ENCODE measurements at regions not wholly inside any gene's neighbourhood (a gene's known extent, or its start where the extent isn't known, plus 50 kb on each side); places are given as distances from the start of the nearest gene placed in this dataset.

- DNase-seq: no peak
Measured at GRCh38 chr1:201589186-201589585, 50.3 kb downstream of the NAV1 start.

DNA sequence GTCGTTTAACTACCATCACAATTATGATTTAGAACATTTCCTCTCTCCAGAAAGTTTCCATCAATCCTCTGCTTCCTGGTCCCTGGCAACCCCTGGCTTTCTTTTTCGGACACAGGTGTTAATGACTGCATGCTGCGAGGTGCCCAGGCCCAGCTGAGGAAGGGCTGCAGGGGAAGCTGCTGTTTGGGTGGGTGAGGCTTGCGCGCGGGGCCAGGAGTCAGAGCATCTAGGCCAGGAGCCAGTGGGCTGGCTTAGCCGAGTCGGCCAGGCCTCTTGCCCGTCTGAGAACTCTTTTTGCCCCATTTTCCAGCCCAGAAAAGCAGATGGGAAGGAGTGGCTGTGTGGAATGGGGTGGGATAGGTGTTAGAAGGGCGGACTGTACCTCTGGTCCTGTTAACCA lies 51.5 kb downstream of the NAV1 start:
- DNase-seq: no peak

- no peak for DNase-seq
Measured at GRCh38 chr1:201591348-201591747, 52.4 kb downstream of the NAV1 start.

GRCh38 chr1:201591981-201592380 lies 53.1 kb downstream of the NAV1 start:
- no peak for DNase-seq

DNA sequence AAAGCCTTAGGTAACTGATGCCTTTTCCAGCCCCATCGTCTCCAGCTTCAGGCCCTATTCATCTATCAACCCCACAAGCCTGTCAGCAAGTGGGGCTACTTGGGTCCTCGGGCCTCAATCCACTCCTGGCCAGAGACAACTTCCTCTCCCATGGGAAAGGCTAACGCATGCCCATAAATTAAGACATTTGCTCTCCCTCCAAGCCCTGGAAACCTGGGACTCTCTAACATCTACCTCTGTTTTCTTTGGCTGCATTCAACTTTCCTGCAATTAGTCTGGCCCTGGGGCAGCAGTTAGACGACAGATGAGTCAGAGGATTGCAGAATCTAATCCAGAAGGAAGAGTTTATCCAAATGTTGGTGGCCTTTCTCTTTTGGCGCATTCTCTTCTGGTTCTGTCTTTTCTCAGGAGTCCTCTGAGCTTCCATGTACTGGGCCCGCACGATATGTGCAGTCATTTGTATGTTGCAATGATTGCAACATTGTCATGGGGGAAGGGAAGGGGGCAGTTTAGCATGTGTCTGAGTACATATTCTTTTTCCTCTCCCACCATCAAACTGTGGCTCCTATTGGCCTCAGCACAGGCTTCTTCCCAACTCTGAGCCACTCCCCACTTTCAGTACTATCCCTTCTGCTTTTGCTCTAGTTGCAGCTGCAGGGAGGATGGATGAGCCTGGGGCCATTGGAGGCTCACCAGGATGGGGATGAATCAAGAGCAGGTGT lies 54.4 kb downstream of the NAV1 start:
- DNase-seq: no peak

DNA sequence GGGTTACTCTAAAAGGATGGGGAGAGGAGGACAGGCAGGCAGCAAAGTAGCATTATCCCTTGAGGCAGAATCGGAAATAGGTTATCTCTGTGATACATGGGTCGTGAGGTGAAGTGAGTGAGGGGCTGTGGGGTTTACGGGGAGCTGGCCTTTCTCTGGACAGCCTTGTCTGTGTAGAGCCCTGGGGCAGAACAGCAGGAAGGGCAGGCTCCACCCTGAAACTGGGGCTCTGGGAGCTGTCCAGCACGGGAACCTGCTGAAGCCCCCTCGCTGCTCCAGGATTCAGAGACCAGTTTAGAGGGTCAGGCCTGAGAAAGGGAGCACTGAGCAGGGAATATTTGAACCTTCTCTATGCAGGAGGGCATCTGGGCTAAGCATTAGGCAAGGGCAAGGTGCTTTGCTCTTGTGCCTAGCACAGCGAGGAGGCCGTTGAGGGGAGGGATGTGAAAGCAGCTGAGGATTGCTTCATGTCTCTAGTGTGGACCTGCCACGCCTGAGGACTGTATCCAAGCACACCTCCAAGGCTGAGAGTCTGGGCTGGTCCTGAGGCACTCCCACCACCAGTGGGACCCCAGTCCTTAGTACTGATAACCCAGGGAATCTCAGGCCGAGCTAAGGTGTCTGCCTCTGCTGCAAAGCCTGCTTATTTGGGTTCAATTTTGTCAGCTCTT lies 55.8 kb downstream of the NAV1 start:
- no peak for DNase-seq

- DNase-seq: no peak
Measured at GRCh38 chr1:201595381-201595780, 56.5 kb downstream of the NAV1 start.

DNA sequence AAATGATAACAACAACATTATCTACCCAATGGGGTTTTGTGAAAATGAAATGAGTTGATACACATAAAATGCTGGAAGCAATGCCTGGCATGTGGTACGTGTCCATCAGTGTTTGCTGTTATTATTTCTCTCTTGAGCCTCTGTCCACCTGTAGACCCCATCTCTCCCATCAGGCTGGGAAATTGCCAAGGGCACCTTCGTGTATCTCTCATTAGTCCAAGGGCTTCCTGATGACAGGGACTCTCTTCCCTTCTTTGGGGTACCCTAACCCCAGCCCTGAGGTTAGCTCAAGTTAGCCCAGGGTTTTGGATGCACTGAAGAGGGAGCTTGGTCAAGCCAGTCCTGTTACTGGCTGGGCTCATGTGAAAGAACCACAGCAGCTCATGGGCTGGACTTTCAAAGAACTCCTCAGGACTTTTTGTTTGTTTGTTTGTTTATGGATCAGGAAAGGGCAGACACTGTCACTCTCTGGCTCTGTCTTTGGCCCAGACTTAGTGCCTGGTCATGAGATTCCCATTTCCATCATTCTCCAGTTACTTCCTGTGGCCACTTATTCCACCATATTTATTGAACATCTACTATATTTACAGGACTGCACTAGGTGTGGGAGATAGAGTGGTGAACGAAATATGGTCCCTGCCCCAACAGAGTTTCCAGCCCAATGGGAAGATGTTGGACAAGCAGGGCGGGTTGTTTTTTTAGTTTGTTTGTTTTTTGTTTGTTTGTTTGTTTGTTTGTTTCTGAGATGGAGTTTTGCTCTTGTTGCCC lies 57.4 kb downstream of the NAV1 start:
- no peak for DNase-seq

GRCh38 chr1:201597551-201598230 lies 58.8 kb downstream of the NAV1 start:
- DNase-seq: no peak

- no peak for DNase-seq
Measured at GRCh38 chr1:201598396-201598795, 59.5 kb downstream of the NAV1 start.

GRCh38 chr1:201598973-201599372 lies 60.0 kb downstream of the NAV1 start:
- DNase-seq: no peak

GRCh38 chr1:201599548-201599947 lies 60.6 kb downstream of the NAV1 start:
- DNase-seq: no peak

DNA sequence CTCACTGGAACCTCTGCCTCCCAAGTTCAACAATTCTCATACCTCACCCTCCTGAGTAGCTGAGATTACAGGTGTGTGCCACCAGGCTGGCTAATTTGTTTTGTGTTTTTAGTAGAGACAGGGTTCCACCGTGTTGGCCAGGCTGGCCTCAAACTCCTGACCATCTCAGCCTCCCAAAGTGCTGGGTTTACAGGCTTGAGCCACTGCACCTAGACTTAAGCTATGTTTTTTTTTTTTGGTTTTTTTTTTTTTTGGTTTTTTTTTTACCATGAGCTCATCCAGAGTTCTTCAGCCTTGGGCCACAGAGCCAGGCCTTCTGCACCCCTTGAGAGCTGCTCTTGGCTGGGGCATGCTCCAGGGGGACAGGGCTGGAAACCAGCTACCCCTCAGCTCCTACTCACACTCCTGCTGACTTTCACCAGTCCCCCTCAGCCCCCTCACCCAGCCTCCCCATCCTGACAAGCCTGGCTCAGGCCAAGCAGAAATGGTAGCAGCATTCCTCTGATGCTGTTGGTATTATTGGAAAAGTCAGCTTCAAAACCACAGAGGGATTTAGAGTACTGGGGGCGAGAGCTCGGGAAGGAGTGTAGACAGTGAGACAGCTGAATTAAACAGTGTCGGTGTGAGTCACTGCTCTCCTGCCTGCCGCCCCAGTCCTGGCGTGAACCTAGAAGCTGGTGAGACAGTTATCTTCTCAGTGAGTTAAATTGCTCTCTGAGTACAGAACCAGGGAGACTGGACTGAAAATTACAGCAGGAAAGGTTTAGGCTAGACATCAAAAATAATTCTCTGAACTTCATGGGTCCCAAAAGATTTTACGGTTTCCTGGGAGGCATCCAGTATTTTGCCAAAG lies 63.7 kb downstream of the NAV1 start:
- DNase-seq: no peak

DNA sequence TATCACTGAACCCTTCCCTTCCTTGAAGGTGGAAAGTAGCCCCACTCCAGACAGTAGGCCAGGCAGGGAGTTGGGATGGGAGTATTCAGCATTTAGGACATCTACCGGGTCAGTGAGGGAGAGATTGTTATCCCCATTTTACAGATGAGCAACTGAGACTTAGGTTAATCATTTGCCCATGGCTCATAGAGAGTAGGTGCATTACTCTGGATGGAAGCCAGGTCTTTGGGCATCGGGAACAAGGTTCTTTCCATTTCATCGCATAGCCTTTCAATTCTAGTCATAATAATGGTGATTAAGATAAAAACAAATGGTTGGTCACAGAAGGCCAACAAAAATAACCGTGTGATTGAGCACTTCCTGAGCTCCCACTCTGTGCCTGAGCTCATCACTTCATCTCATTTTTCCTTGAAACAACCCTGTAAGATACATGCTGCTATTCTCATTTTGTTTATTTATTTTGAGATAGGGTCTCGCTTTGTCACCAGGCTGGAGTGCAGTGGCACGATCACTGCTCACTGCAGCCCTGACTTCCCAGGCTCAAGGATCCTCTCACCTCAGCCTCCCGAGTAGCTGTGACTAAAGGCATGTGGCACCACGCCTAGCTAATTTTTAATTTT lies 64.8 kb downstream of the NAV1 start:
- no peak for DNase-seq

DNA sequence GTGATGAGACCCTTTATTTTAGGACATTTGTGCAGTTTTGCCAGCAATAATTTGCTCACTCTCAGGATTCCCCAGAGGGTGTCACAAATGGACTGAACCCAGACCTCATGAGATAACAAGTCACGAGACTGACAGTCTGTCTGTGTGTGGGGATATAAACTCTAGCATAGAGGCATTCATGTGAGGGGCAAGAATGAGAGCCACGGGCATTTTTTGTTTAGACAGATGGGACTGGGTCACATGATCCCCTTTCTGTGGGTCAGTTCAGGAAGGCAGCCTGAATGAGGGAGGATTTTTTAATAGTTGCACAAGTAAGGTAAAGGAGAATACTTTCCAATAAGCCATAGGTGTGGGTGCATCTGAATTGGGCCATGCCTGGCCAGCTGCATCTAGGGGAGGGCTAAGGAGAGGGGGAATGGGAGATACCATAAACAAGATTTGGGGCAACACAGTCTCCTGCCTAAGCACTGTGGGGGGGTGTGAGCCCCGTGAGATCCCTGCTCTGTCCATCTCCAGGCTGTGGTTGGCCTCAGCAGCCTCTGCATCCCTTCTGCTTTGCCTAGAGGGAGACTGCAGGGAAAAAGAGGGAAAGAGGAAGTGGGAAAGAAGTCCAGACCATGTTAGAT lies 66.6 kb downstream of the NAV1 start:
- DNase-seq: no peak

- DNase-seq: no peak
Measured at GRCh38 chr1:201606096-201606495, 67.2 kb downstream of the NAV1 start.

DNA sequence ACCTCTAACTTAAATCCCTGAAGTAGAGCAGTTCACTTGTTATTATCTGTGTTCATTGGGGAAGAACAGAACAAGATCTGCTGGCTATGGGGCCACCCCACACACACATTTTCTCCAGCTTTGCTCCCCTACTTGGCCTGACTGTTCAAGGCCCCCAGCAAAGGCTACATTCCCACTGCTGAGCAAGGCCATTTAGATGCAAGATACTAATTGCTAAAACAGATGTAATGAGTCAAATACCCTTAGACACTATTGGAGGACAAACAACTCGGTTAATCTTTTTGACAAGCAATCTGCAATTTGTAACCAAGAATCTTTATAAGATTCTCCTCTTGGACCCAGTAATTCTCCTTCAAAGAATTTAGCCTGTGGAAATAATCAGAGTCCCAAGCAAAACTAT lies 67.7 kb downstream of the NAV1 start:
- DNase-seq: no peak

- no peak for DNase-seq
Measured at GRCh38 chr1:201608635-201609395, 69.9 kb downstream of the NAV1 start.

DNA sequence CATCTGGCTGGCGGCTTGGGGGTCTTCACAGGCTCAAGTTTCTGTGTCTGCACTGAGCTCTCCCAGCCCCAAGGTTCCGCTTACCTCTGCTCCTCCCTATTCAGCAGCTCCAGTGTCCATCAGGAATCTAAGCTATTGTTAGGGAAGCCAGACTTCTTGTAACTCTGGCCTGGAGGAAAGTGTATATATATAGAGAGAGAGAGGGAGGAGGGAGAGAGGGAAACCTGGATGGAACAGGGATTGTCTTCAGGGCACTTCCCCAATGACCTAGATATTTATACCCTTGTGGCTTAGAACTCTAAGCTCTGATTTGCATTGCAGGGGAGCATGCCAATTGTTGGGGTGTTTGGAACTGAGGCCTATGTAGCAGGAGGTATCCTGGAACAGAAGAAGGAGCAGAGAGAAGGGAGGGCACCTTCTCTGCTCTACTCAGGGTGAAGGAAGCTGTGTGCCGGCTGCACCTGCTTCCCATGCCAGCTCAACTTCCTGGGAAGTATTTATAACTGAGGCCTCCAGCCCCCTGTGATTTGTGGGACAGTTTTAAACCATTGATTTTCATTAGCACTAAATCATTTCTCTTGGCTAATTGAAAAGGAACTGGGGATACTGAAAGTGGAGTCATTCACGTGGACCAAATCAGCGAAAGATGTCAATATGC lies 70.9 kb downstream of the NAV1 start:
- DNase-seq: no peak

DNA sequence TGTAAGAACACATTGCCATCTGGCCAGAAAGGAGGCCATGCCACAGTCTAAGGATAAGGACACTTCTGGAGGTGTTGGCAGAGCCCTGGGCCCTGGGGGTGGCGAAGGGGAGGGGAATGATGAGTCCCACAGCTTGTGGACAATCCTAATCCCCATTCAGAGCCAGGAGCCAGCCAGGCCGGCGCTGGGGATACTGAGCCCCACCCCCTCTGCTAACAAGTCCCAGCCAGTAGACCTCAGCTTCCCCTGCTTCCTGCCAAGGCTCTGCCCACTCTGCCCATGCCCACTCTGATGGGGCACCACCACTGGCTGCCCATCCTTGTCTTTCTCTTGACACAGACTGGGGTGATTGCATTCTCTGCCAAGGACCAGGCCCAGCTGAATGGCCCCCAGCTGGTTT lies 71.9 kb downstream of the NAV1 start:
- no peak for DNase-seq
